ENCODE measurements at regions not wholly inside any gene's neighbourhood (a gene's known extent, or its start where the extent isn't known, plus 50 kb on each side); places are given as distances from the start of the nearest gene placed in this dataset.

- no peak overlapping the region for H3K4me3 ChIP-seq
- no peak for DNase-seq (ENCODE audit: low spot score in 2 of 2)
- no peaks in the 10 kb centered on the region for H3K27me3 ChIP-seq (ENCODE audit: low read depth)
- no peaks in the 10 kb centered on the region for H3K36me3 ChIP-seq (replicated peaks)
- in situ Hi-C loops (cut with MboI; ENCODE audit: low sequenced_read_pairs) = no loop called here
- no peaks in the 10 kb centered on the region for H3K9me3 ChIP-seq
- H3K4me1 ChIP-seq = no peaks in the 10 kb centered on the region
Observed at GRCh38 chr13:74661851-74662250, 527.6 kb upstream of the KLF12 start.

- no peaks in the 10 kb centered on the region for H3K36me3 ChIP-seq (replicated peaks)
Observed at GRCh38 chr13:74657765-74658164, 523.6 kb upstream of the KLF12 start.

GRCh38 chr13:74651121-74651520 is 516.9 kb upstream of the KLF12 start:
- H3K4me3 ChIP-seq = no peak overlapping the region
- H3K27me3 ChIP-seq (ENCODE audit: low read depth) = no peaks in the 10 kb centered on the region; the same call in 1 of the 2 replicates
- no peaks in the 10 kb centered on the region for H3K4me1 ChIP-seq
- DNase-seq (ENCODE audit: low spot score in 2 of 2) = no peak
- in situ Hi-C loops (cut with MboI; ENCODE audit: low sequenced_read_pairs) = no loop called here
- no peaks in the 10 kb centered on the region for H3K36me3 ChIP-seq (replicated peaks)
- no peaks in the 10 kb centered on the region for H3K9me3 ChIP-seq

More at GRCh38 chr13:74657765-74658164, 523.6 kb upstream of the KLF12 start:
- Histone ChIP-seq H3K4me1 (no peaks in the 10 kb centered on the region), H3K4me3 (no peak overlapping the region), H3K9me3 (no peaks in the 10 kb centered on the region), H3K27me3 (ENCODE audit: low read depth) (no peaks in the 10 kb centered on the region)
- DNase-seq (ENCODE audit: low spot score in 2 of 2) = no peak
- in situ Hi-C loops (cut with MboI; ENCODE audit: low sequenced_read_pairs) = no loop called here

GRCh38 chr13:74647991-74648390 is 513.8 kb upstream of the KLF12 start:
- Histone ChIP-seq H3K4me1 (no peaks in the 10 kb centered on the region), H3K9me3 (no peaks in the 10 kb centered on the region), H3K36me3 (replicated peaks) (no peaks in the 10 kb centered on the region), H3K4me3 (no peak overlapping the region), H3K27me3 (ENCODE audit: low read depth) (no peaks in the 10 kb centered on the region; the same call in 1 of the 2 replicates)
- in situ Hi-C loops (cut with MboI; ENCODE audit: low sequenced_read_pairs) = no loop called here
- DNase-seq (ENCODE audit: low spot score in 2 of 2) = no peak

GRCh38 chr13:74647211-74647610 is 513.0 kb upstream of the KLF12 start:
- in situ Hi-C loops (cut with MboI; ENCODE audit: low sequenced_read_pairs) = no loop called here
- H3K4me1 ChIP-seq = no peaks in the 10 kb centered on the region
- no peak for DNase-seq (ENCODE audit: low spot score in 2 of 2)
- no peaks in the 10 kb centered on the region; the same call in 1 of the 2 replicates for H3K27me3 ChIP-seq (ENCODE audit: low read depth)
- no peaks in the 10 kb centered on the region for H3K9me3 ChIP-seq
- H3K36me3 ChIP-seq (replicated peaks) = no peaks in the 10 kb centered on the region
- no peak overlapping the region for H3K4me3 ChIP-seq

- no peaks in the 10 kb centered on the region for H3K9me3 ChIP-seq
- DNase-seq (ENCODE audit: low spot score in 2 of 2) = no peak
- in situ Hi-C loops (cut with MboI; ENCODE audit: low sequenced_read_pairs) = no loop called here
- no peak overlapping the region for H3K4me3 ChIP-seq
- H3K27me3 ChIP-seq (ENCODE audit: low read depth) = no peaks in the 10 kb centered on the region
- H3K4me1 ChIP-seq = no peaks in the 10 kb centered on the region
- H3K36me3 ChIP-seq (replicated peaks) = no peaks in the 10 kb centered on the region
Observed at GRCh38 chr13:74646091-74646490, 511.9 kb upstream of the KLF12 start.

GRCh38 chr13:74645586-74645985 is 511.4 kb upstream of the KLF12 start:
- H3K27me3 ChIP-seq (ENCODE audit: low read depth) = no peaks in the 10 kb centered on the region
- H3K9me3 ChIP-seq = no peaks in the 10 kb centered on the region
- no peaks in the 10 kb centered on the region for H3K4me1 ChIP-seq
- in situ Hi-C loops (cut with MboI; ENCODE audit: low sequenced_read_pairs) = no loop called here
- H3K4me3 ChIP-seq = no peak overlapping the region
- H3K36me3 ChIP-seq (replicated peaks) = no peaks in the 10 kb centered on the region
- DNase-seq (ENCODE audit: low spot score in 2 of 2) = no peak

GRCh38 chr13:74644229-74644628 is 510.0 kb upstream of the KLF12 start:
- Histone ChIP-seq H3K36me3 (replicated peaks) (no peaks in the 10 kb centered on the region), H3K4me3 (no peak overlapping the region), H3K9me3 (no peaks in the 10 kb centered on the region), H3K4me1 (no peaks in the 10 kb centered on the region), H3K27me3 (ENCODE audit: low read depth) (no peaks in the 10 kb centered on the region)
- in situ Hi-C loops (cut with MboI; ENCODE audit: low sequenced_read_pairs) = no loop called here
- no peak for DNase-seq (ENCODE audit: low spot score in 2 of 2)

- DNase-seq (ENCODE audit: low spot score in 2 of 2) = no peak
- in situ Hi-C loops (cut with MboI; ENCODE audit: low sequenced_read_pairs) = no loop called here
Observed at GRCh38 chr13:74641586-74641985, 507.4 kb upstream of the KLF12 start.

GRCh38 chr13:74633734-74634133 is 499.5 kb upstream of the KLF12 start:
- Histone ChIP-seq H3K27me3 (ENCODE audit: low read depth) (no peaks in the 10 kb centered on the region), H3K4me1 (no peaks in the 10 kb centered on the region), H3K36me3 (replicated peaks) (no peaks in the 10 kb centered on the region), H3K9me3 (no peaks in the 10 kb centered on the region), H3K4me3 (no peak overlapping the region)
- in situ Hi-C loops (cut with MboI; ENCODE audit: low sequenced_read_pairs) = no loop called here
- DNase-seq (ENCODE audit: low spot score in 2 of 2) = no peak

More at GRCh38 chr13:74641586-74641985, 507.4 kb upstream of the KLF12 start:
- Histone ChIP-seq H3K9me3 (no peaks in the 10 kb centered on the region), H3K27me3 (ENCODE audit: low read depth) (no peaks in the 10 kb centered on the region), H3K4me1 (no peaks in the 10 kb centered on the region), H3K4me3 (no peak overlapping the region), H3K36me3 (replicated peaks) (no peaks in the 10 kb centered on the region)

- in situ Hi-C loops (cut with MboI; ENCODE audit: low sequenced_read_pairs) = no loop called here
- H3K9me3 ChIP-seq = no peaks in the 10 kb centered on the region
- DNase-seq (ENCODE audit: low spot score in 2 of 2) = no peak
- H3K4me1 ChIP-seq = no peaks in the 10 kb centered on the region
- H3K4me3 ChIP-seq = no peak overlapping the region
- no peaks in the 10 kb centered on the region for H3K27me3 ChIP-seq (ENCODE audit: low read depth)
- H3K36me3 ChIP-seq (replicated peaks) = no peaks in the 10 kb centered on the region
Observed at GRCh38 chr13:74629985-74630384, 495.8 kb upstream of the KLF12 start.

- in situ Hi-C loops (cut with MboI; ENCODE audit: low sequenced_read_pairs) = no loop called here
- H3K36me3 ChIP-seq (replicated peaks) = no peaks in the 10 kb centered on the region
- H3K27me3 ChIP-seq (ENCODE audit: low read depth) = no peaks in the 10 kb centered on the region
- no peak overlapping the region for H3K4me3 ChIP-seq
- no peak for DNase-seq (ENCODE audit: low spot score in 2 of 2)
- H3K4me1 ChIP-seq = no peaks in the 10 kb centered on the region
- H3K9me3 ChIP-seq = no peaks in the 10 kb centered on the region
Observed at GRCh38 chr13:74625541-74625940, 491.3 kb upstream of the KLF12 start.

GRCh38 chr13:74623761-74624160 is 489.6 kb upstream of the KLF12 start:
- Histone ChIP-seq H3K36me3 (replicated peaks) (no peaks in the 10 kb centered on the region), H3K9me3 (no peaks in the 10 kb centered on the region), H3K4me1 (no peaks in the 10 kb centered on the region), H3K27me3 (ENCODE audit: low read depth) (no peaks in the 10 kb centered on the region), H3K4me3 (no peak overlapping the region)
- in situ Hi-C loops (cut with MboI; ENCODE audit: low sequenced_read_pairs) = no loop called here
- no peak for DNase-seq (ENCODE audit: low spot score in 2 of 2)

- H3K4me3 ChIP-seq = no peak overlapping the region
- H3K9me3 ChIP-seq = no peaks in the 10 kb centered on the region
- no peaks in the 10 kb centered on the region for H3K4me1 ChIP-seq
- DNase-seq (ENCODE audit: low spot score in 2 of 2) = no peak
- no peaks in the 10 kb centered on the region for H3K36me3 ChIP-seq (replicated peaks)
- no peaks in the 10 kb centered on the region for H3K27me3 ChIP-seq (ENCODE audit: low read depth)
- in situ Hi-C loops (cut with MboI; ENCODE audit: low sequenced_read_pairs) = no loop called here
Observed at GRCh38 chr13:74622284-74622683, 488.1 kb upstream of the KLF12 start.

- H3K36me3 ChIP-seq (replicated peaks) = no peaks in the 10 kb centered on the region
- no peaks in the 10 kb centered on the region for H3K27me3 ChIP-seq (ENCODE audit: low read depth)
- H3K9me3 ChIP-seq = no peaks in the 10 kb centered on the region
- H3K4me3 ChIP-seq = no peak overlapping the region
- no peaks in the 10 kb centered on the region for H3K4me1 ChIP-seq
- DNase-seq (ENCODE audit: low spot score in 2 of 2) = no peak
- in situ Hi-C loops (cut with MboI; ENCODE audit: low sequenced_read_pairs) = no loop called here
Observed at GRCh38 chr13:74620711-74621110, 486.5 kb upstream of the KLF12 start.
